T-helper 2 cell treated with Interferon-gamma antibody and Interleukin-4, amounts not matched to agents 5 μg/mL and 100 μg/mL, for 36 hours (primary cell): ENCODE measurements at regions not wholly inside any gene's neighbourhood (a gene's known extent, or its start where the extent isn't known, plus 50 kb on each side); places are given as distances from the start of the nearest gene placed in this dataset.

Experiments used
- DNase-seq: peaks from one replicate; pipeline ENCODE4 v3.0.0; 2021; ENCODE audit warnings: low spot score
- H3K27ac Mint-ChIP-seq: one replicate; pipeline ENCODE4 v1.8.0; 2021; ENCODE audit warnings: mild to moderate bottlenecking, mixed read lengths
- H3K27me3 Mint-ChIP-seq: one replicate; pipeline ENCODE4 v1.8.0; 2021; ENCODE audit warnings: low read depth, mixed read lengths
- H3K36me3 Mint-ChIP-seq: one replicate; pipeline ENCODE4 v1.8.0; 2021; ENCODE audit warnings: low read depth, mixed read lengths
- H3K4me1 Mint-ChIP-seq: one replicate; pipeline ENCODE4 v1.8.0; 2021; ENCODE audit warnings: low read depth, mixed read lengths
- H3K4me3 Mint-ChIP-seq: one replicate; pipeline ENCODE4 v1.8.0; 2022; ENCODE audit warnings: mild to moderate bottlenecking, moderate library complexity, mixed read lengths
- H3K9me3 Mint-ChIP-seq: one replicate; pipeline ENCODE4 v1.8.0; 2021; ENCODE audit warnings: mixed read lengths

DNA sequence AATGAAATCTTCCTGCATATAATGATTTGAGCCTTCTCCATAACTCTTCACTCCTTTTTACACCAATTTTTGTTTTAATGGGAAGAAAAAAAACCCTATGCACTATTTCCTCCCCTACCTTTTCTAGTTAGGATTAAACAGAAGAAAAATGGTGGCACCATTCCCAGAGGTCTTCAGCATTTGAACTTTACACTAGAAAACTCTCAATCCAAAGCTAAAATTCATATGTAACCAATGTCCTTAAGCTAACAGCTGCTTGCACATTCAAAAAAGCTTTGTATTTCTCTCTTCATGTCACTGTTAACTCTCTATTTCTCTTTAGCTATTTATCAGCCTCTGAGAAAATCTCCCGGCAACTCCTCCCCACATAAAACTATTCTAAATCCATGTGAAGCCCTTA, 90.3 kb upstream of the UBL3 start:
- H3K4me3 Mint-ChIP-seq = no peak overlapping the region
- H3K9me3 Mint-ChIP-seq = no peaks in the 10 kb centered on the region
- H3K27me3 Mint-ChIP-seq = peaks cover 14% of the 10 kb centered on the region
- peaks cover 3% of the 10 kb centered on the region for H3K36me3 Mint-ChIP-seq
- H3K27ac Mint-ChIP-seq = no peak overlapping the region
- DNase-seq = no peak
- H3K4me1 Mint-ChIP-seq = peaks cover 40% of the 10 kb centered on the region

GRCh38 chr13:29939158-29939557, 88.7 kb upstream of the UBL3 start:
- Mint-ChIP-seq H3K27me3 (peaks cover 10% of the 10 kb centered on the region), H3K36me3 (peaks cover 3% of the 10 kb centered on the region), H3K4me1 (peaks cover 56% of the 10 kb centered on the region), H3K9me3 (no peaks in the 10 kb centered on the region), H3K27ac (no peak overlapping the region), H3K4me3 (no peak overlapping the region)
- DNase-seq = no peak

- no peak for DNase-seq
- Mint-ChIP-seq H3K27ac (peak overlapping the region; percentile 82), H3K36me3 (peaks cover 3% of the 10 kb centered on the region)
Observed at GRCh38 chr13:29937841-29938240, 87.4 kb upstream of the UBL3 start.

DNA sequence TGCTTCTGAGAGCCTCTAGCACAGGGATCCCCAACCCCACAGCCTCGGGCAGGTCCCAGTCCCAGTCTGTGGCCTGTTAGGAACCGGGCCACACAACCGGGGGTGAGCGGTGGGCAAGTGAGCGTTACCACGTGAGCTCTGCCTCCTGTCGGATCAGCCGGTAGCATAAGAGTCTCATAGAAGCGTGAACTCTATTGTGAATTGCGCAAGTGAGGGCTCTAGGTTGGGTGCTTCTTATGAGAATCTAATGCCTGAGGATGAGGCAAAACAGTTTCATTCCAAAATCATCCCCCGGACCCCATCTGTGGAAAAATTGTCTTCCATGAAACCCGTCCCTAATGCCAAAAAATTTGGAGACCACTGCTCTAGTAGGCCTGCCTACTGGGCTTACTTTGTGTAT, 87.0 kb upstream of the UBL3 start:
- Mint-ChIP-seq H3K27ac (peak overlapping the region; percentile 90), H3K4me1 (peaks cover 54% of the 10 kb centered on the region), H3K9me3 (no peaks in the 10 kb centered on the region), H3K36me3 (peaks cover 3% of the 10 kb centered on the region), H3K27me3 (peaks cover 10% of the 10 kb centered on the region), H3K4me3 (peak overlapping the region; percentile 93)
- no peak for DNase-seq

More at GRCh38 chr13:29937841-29938240, 87.4 kb upstream of the UBL3 start:
- H3K9me3 Mint-ChIP-seq = no peaks in the 10 kb centered on the region
- H3K27me3 Mint-ChIP-seq = peaks cover 10% of the 10 kb centered on the region
- H3K4me1 Mint-ChIP-seq = peaks cover 54% of the 10 kb centered on the region
- H3K4me3 Mint-ChIP-seq = peak overlapping the region; percentile 93

GRCh38 chr13:29936956-29937355, 86.5 kb upstream of the UBL3 start:
- Mint-ChIP-seq H3K36me3 (peaks cover 3% of the 10 kb centered on the region), H3K4me1 (peaks cover 53% of the 10 kb centered on the region), H3K27ac (peak overlapping the region; percentile 90), H3K27me3 (peaks cover 7% of the 10 kb centered on the region), H3K9me3 (no peaks in the 10 kb centered on the region), H3K4me3 (peak overlapping the region; percentile 93)
- DNase-seq = no peak

DNA sequence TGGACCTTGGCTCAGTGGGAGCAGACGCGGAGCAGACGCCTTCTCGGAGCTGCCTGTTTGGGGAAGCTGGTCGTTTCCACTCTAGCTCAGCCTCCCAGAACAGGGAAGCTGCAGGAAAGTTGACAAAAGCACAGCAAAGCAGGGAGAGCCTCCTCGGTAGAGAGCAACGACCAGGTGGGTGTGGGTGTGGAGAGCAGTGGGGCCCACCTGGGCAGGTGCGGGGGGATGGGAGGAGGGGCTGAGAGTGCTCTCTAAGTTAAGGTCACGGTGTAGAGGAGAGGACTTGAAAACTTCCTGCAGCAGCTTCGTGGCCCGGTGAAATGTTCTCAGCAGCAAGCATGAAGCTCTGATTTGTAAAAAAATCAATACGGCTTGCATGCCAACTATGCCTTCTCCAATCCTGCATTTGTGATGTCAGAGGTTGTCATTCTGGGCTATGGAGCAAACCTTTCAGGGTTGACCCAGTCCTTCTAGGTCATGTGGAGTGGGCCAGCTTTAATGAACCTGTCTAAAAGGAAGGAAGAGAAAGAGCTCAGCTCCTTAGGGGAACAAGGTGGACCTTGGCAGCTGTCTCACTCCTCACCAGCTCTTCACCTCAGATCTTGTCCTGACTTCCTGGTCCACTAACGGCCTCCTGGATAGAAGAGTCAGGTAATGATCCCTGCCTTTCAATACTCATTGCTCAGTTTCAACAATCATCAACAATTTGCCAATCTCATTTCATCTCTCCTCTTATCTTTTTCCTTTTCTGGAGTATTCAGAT, 85.8 kb upstream of the UBL3 start:
- H3K4me1 Mint-ChIP-seq = peaks cover 59% of the 10 kb centered on the region
- peak overlapping the region; percentile 93 for H3K27ac Mint-ChIP-seq
- H3K27me3 Mint-ChIP-seq = peaks cover 4% of the 10 kb centered on the region
- H3K4me3 Mint-ChIP-seq = peak overlapping the region; percentile 93
- peaks cover 3% of the 10 kb centered on the region for H3K36me3 Mint-ChIP-seq
- no peaks in the 10 kb centered on the region for H3K9me3 Mint-ChIP-seq
- no peak for DNase-seq

DNA sequence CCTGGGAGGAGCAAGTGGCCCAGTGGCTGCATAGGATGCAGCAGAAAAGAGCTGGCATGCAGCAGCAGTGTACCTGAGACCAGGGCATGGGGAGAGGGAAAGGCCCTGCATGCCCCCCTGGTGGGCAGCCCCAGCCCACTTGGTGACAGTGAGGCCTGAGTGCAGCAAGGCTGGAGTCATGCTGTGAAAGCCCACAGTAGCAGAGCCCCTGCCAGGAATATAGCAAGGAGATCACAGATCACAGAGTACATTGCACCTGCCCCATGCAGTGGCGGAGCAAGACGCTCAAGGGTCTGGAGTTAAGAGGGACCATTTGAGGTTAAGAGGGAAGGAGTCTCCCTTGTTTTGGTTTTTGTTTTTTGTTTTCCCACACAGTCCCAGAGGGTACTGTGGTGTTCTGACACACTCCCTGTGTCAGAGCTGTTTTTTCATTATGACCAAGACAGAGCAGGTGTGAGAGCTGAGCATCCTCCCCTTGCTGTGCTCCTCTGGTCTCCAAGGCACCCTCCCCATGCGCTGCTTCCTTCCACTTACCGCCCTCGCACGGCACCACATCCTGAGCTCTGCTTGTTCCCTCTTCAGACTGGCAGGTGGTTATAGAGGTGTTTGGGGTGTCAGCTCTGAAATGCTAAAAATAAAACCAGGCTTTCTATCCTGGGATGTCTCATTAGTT, 85.0 kb upstream of the UBL3 start:
- no peaks in the 10 kb centered on the region for H3K27me3 Mint-ChIP-seq
- DNase-seq = peak; percentile 80
- H3K4me3 Mint-ChIP-seq = peak overlapping the region; percentile 93
- peaks cover 57% of the 10 kb centered on the region for H3K4me1 Mint-ChIP-seq
- peak overlapping the region; percentile 93 for H3K27ac Mint-ChIP-seq
- peaks cover 2% of the 10 kb centered on the region for H3K36me3 Mint-ChIP-seq
- no peaks in the 10 kb centered on the region for H3K9me3 Mint-ChIP-seq

GRCh38 chr13:29934531-29935308, 84.3 kb upstream of the UBL3 start:
- no peaks in the 10 kb centered on the region for H3K9me3 Mint-ChIP-seq
- peak; percentile 20 for DNase-seq
- H3K27ac Mint-ChIP-seq = peak overlapping the region; percentile 93
- H3K27me3 Mint-ChIP-seq = no peaks in the 10 kb centered on the region
- peak overlapping the region; percentile 93 for H3K4me3 Mint-ChIP-seq
- H3K36me3 Mint-ChIP-seq = peaks cover under 1% of the 10 kb centered on the region
- peaks cover 56% of the 10 kb centered on the region for H3K4me1 Mint-ChIP-seq

- Mint-ChIP-seq H3K4me1 (peaks cover 50% of the 10 kb centered on the region), H3K9me3 (no peaks in the 10 kb centered on the region), H3K27ac (peak overlapping the region; percentile 3), H3K27me3 (peaks cover 4% of the 10 kb centered on the region), H3K4me3 (no peak overlapping the region), H3K36me3 (no peaks in the 10 kb centered on the region)
- no peak for DNase-seq
Observed at GRCh38 chr13:29933401-29933800, 83.0 kb upstream of the UBL3 start.

DNA sequence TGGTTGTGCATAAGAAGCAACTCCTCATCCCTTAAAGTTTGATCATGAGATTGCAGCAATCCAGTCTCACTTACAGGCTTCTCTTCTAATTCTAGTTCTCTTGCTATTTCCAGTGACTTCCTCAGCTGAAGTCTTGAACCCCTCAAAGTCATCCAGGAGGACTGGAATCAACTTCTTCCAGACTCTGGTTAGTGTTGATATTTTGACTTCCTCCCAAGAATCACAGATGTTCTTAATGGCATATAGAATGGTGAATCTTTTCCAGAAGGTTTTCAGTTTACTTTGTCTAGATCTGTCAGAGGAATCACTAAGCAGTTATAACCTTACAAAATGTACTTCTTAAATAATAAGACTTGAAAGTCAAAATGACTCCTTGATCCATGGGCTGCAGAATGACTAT, 81.3 kb upstream of the UBL3 start:
- Mint-ChIP-seq H3K36me3 (no peaks in the 10 kb centered on the region), H3K27ac (no peak overlapping the region), H3K9me3 (no peaks in the 10 kb centered on the region), H3K4me3 (no peak overlapping the region), H3K4me1 (peaks cover 33% of the 10 kb centered on the region), H3K27me3 (peaks cover 6% of the 10 kb centered on the region)
- no peak for DNase-seq

- H3K27ac Mint-ChIP-seq = no peak overlapping the region
- DNase-seq = no peak
- no peak overlapping the region for H3K4me3 Mint-ChIP-seq
- H3K27me3 Mint-ChIP-seq = peaks cover 7% of the 10 kb centered on the region
- H3K36me3 Mint-ChIP-seq = no peaks in the 10 kb centered on the region
- H3K4me1 Mint-ChIP-seq = peaks cover 24% of the 10 kb centered on the region
- H3K9me3 Mint-ChIP-seq = no peaks in the 10 kb centered on the region
Observed at GRCh38 chr13:29929062-29929847, 78.8 kb upstream of the UBL3 start.

DNA sequence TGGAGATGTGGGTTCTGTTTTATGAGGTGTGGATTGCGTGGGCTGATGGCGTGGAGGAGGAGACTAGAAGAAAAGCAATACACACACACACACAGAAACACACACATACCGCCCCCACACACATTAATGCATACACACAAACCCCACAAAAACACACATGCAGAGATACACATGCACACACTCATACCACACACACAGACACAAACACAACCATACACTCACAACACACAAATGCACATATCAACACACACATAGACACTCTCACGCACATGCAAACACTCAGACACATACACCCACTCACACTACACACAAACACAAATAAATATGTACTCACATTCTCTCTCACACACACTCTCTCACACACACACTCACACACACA, 75.7 kb upstream of the UBL3 start:
- Mint-ChIP-seq H3K4me1 (peaks cover 28% of the 10 kb centered on the region), H3K36me3 (no peaks in the 10 kb centered on the region), H3K27ac (no peak overlapping the region), H3K4me3 (no peak overlapping the region), H3K27me3 (peaks cover 7% of the 10 kb centered on the region), H3K9me3 (no peaks in the 10 kb centered on the region)
- DNase-seq = no peak

DNA sequence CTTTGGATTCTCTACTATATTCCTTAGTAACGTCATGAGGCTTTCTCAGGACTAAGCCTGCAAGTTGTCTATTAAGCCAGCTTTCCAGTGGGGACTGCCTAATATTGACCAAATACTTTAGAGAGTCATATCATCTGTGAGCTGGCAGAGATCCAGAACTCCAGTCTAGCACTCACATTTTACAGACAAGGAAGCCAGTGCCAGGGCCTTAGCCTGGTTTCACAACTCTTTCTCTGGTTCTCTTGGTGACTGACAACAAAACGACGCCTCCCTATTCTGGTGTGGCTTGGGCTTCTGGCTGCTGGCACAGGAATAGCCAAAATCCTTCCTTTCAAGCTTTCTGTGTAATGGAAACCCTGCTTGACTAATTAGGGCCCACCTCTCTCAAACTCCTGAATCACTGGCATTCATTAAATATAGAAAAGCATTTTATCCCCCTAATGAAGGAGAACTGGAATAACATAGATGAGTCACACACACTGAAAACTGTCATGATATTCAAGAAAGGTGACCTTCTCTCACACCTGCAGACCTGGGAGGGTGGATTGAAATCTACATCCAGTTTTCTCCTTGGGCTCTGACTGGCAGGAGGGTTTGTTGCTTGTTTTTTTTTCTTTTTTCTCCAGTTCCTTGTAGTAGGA, 75.2 kb upstream of the UBL3 start:
- Mint-ChIP-seq H3K4me1 (peaks cover 28% of the 10 kb centered on the region), H3K9me3 (no peaks in the 10 kb centered on the region), H3K27ac (no peak overlapping the region), H3K4me3 (no peak overlapping the region), H3K36me3 (no peaks in the 10 kb centered on the region), H3K27me3 (peaks cover 7% of the 10 kb centered on the region)
- DNase-seq = no peak
